ENCODE measurements at regions not wholly inside any gene's neighbourhood (a gene's known extent, or its start where the extent isn't known, plus 50 kb on each side); places are given as distances from the start of the nearest gene placed in this dataset.

GRCh38 chr5:60387051-60387440 lies 312.9 kb downstream of the DEPDC1B start:
- no peak for TF ChIP-seq CTCF (IDR thresholded peaks at IDR 0.05)
- no peak for TF ChIP-seq POLR2A (IDR thresholded peaks at IDR 0.05)
